ENCODE measurements at regions not wholly inside any gene's neighbourhood (a gene's known extent, or its start where the extent isn't known, plus 50 kb on each side); places are given as distances from the start of the nearest gene placed in this dataset.

- FAIRE-seq (peak; percentile 78), DNase-seq (ENCODE audit: low read depth in 1 of 2, low spot score in 2 of 2) (no peak)
- Histone ChIP-seq H4K5ac (ENCODE audit: insufficient read length, low read depth, low read length) (no peak overlapping the region), H2BK5ac (ENCODE audit: low read depth, low read length) (no peak overlapping the region), H3K79me1 (ENCODE audit: low read depth, low read length) (no peaks in the 10 kb centered on the region), H3K27me3 (replicated peaks in 1 of 4; ENCODE audit: control insufficient read depth in 3 of 4, extremely low read depth in 1 of 4, insufficient read depth in 3 of 4, low read length in 3 of 4) (no peaks in the 10 kb centered on the region), H3K9ac (replicated peaks in 1 of 4; ENCODE audit: extremely low read depth in 1 of 4, low read depth in 3 of 4, low read length in 3 of 4) (no peak overlapping the region), H2AK5ac (ENCODE audit: low read depth, low read length) (no peak overlapping the region), H4K8ac (ENCODE audit: extremely low read depth, insufficient read depth, low read length) (no peak overlapping the region), H3K18ac (ENCODE audit: extremely low read depth, low read length) (no peak overlapping the region), H3K4me1 (replicated peaks in 1 of 4; ENCODE audit: control insufficient read depth in 3 of 4, insufficient read depth in 4 of 4, low read length in 3 of 4) (peaks cover 0 to 2% (median 0%) of the 10 kb centered on the region in 4 experiments; a peak in 2 of 7 replicates), H4K20me1 (replicated peaks in 1 of 2; ENCODE audit: control insufficient read depth in 1 of 2, insufficient read depth in 2 of 2, low read length in 2 of 2) (no peaks in the 10 kb centered on the region), H2BK120ac (replicated peaks; ENCODE audit: low read depth, low read length) (no peak overlapping the region), H3K56ac (replicated peaks; ENCODE audit: insufficient read length, low read depth, low read length) (no peak overlapping the region), H2BK15ac (ENCODE audit: low read length) (no peak overlapping the region), H3K36me3 (ENCODE audit: control insufficient read depth in 2 of 4, insufficient read depth in 4 of 4, low read length in 3 of 4) (no peaks in the 10 kb centered on the region), H3K27ac (ENCODE audit: low read depth, low read length) (no peak overlapping the region), H3K23ac (ENCODE audit: insufficient read length) (no peak overlapping the region), H3K4me3 (ENCODE audit: extremely low read depth in 1 of 4, insufficient read depth in 2 of 4, low read depth in 3 of 4, low read length in 4 of 4) (no peak overlapping the region), H2AFZ (ENCODE audit: low read length) (no peak overlapping the region), H2BK12ac (ENCODE audit: low read depth, low read length) (no peak overlapping the region), H3K4ac (replicated peaks; ENCODE audit: insufficient read length, low read depth, low read length) (no peak overlapping the region), H3K9me3 (ENCODE audit: insufficient read depth in 2 of 2, low read depth in 1 of 2, low read length in 1 of 2) (no peaks in the 10 kb centered on the region), H3K79me2 (ENCODE audit: control insufficient read depth in 1 of 2, insufficient read depth in 2 of 2, low read length in 2 of 2) (no peaks in the 10 kb centered on the region), H3K4me2 (ENCODE audit: insufficient read depth in 1 of 2, low read depth in 2 of 2, low read length in 2 of 2) (no peak overlapping the region), H3K14ac (ENCODE audit: insufficient read length) (no peak overlapping the region), H4K91ac (replicated peaks; ENCODE audit: insufficient read length, low read length) (no peak overlapping the region), H3K23me2 (ENCODE audit: low read depth, low read length) (no peaks in the 10 kb centered on the region), H2BK20ac (ENCODE audit: low read length) (no peak overlapping the region)
- ChIA-PET CTCF (ENCODE audit: partially characterized antibody) (interaction anchor here (0.6 to 2.4 kb wide), 53 partner anchors 9 to 1356 kb away, joined by 3 to 38 read pairs (median 4); no protein-coding TSS in a partner anchor), POLR2A (ENCODE audit: partially characterized antibody) (no interaction called here)
- WGBS, 2 experiments (ENCODE audit: extremely low coverage in 1 of 2, insufficient coverage in 1 of 2, insufficient read length in 1 of 2, insufficient replicate concordance in 2 of 2, low coverage in 1 of 2, low lambda C conversion rate in 2 of 2, missing lambda C conversion rate in 1 of 2), result 53% methylated on average over 3 of the region's 3 CpGs; no CpG with 5 or more reads in 1 of the 2 experiments
- peak; percentile 71 to 79 for TF ChIP-seq RAD21 (IDR thresholded peaks at IDR 0.05 in 1 of 2, conservative IDR thresholded peaks at IDR 0.05 in 1 of 2; ENCODE audit: low read depth in 2 of 2, low read length in 2 of 2)
- TF ChIP-seq, protein P1, sequence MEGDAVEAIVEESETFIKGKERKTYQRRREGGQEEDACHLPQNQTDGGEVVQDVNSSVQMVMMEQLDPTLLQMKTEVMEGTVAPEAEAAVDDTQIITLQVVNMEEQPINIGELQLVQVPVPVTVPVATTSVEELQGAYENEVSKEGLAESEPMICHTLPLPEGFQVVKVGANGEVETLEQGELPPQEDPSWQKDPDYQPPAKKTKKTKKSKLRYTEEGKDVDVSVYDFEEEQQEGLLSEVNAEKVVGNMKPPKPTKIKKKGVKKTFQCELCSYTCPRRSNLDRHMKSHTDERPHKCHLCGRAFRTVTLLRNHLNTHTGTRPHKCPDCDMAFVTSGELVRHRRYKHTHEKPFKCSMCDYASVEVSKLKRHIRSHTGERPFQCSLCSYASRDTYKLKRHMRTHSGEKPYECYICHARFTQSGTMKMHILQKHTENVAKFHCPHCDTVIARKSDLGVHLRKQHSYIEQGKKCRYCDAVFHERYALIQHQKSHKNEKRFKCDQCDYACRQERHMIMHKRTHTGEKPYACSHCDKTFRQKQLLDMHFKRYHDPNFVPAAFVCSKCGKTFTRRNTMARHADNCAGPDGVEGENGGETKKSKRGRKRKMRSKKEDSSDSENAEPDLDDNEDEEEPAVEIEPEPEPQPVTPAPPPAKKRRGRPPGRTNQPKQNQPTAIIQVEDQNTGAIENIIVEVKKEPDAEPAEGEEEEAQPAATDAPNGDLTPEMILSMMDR (IDR thresholded peaks at IDR 0.05; ENCODE audit: control extremely low read depth in 1 of 3, insufficient read depth in 1 of 3, low read depth in 1 of 3, low read length in 3 of 3), result peak in 2 of 3 experiments; percentile 55 to 66; a peak in 2 of 4 replicates
Observed at GRCh38 chr3:181326637-181327223, 337.2 kb upstream of the DNAJC19 start.
